ENCODE measurements at regions not wholly inside any gene's neighbourhood (a gene's known extent, or its start where the extent isn't known, plus 50 kb on each side); places are given as distances from the start of the nearest gene placed in this dataset.

- DNase-seq (ENCODE audit: low read depth, low spot score) = no peak
- POLR2A ChIA-PET = no interaction called here
- Histone ChIP-seq H3K27me3 (ENCODE audit: control insufficient read depth, insufficient read depth, low read length) (no peaks in the 10 kb centered on the region), H3K9me3 (ENCODE audit: control insufficient read depth, insufficient read depth, low read length) (no peaks in the 10 kb centered on the region), H3K27ac (ENCODE audit: low read depth, low read length) (no peak overlapping the region), H3K4me3 (ENCODE audit: low read depth, low read length) (no peak overlapping the region)
- no peak for TF ChIP-seq CTCF (IDR thresholded peaks at IDR 0.05; ENCODE audit: low read depth, low read length)
- CTCF ChIA-PET = no interaction called here
Observed at GRCh38 chrX:43266487-43266886, 389.6 kb upstream of the MAOA start.

- CTCF ChIA-PET = interaction anchor here (0.6 kb wide), 1 partner anchor 57 kb away, joined by 3 read pairs; no protein-coding TSS in a partner anchor
- Histone ChIP-seq H3K4me3 (ENCODE audit: low read depth, low read length) (no peak overlapping the region), H3K27ac (ENCODE audit: low read depth, low read length) (no peak overlapping the region), H3K27me3 (ENCODE audit: control insufficient read depth, insufficient read depth, low read length) (no peaks in the 10 kb centered on the region), H3K9me3 (ENCODE audit: control insufficient read depth, insufficient read depth, low read length) (no peaks in the 10 kb centered on the region)
- DNase-seq (ENCODE audit: low read depth, low spot score) = no peak
- no peak for TF ChIP-seq CTCF (IDR thresholded peaks at IDR 0.05; ENCODE audit: low read depth, low read length)
- POLR2A ChIA-PET = no interaction called here
Observed at GRCh38 chrX:43267652-43268051, 388.4 kb upstream of the MAOA start.

- TF ChIP-seq CTCF (IDR thresholded peaks at IDR 0.05; ENCODE audit: low read depth, low read length) = no peak
- Histone ChIP-seq H3K27me3 (ENCODE audit: control insufficient read depth, insufficient read depth, low read length) (no peaks in the 10 kb centered on the region), H3K4me3 (ENCODE audit: low read depth, low read length) (no peak overlapping the region), H3K9me3 (ENCODE audit: control insufficient read depth, insufficient read depth, low read length) (no peaks in the 10 kb centered on the region), H3K27ac (ENCODE audit: low read depth, low read length) (no peak overlapping the region)
- ChIA-PET CTCF (no interaction called here), POLR2A (no interaction called here)
- no peak for DNase-seq (ENCODE audit: low read depth, low spot score)
Observed at GRCh38 chrX:43269201-43269600, 386.9 kb upstream of the MAOA start.

GRCh38 chrX:43277879-43278278 lies 378.2 kb upstream of the MAOA start:
- H3K27me3 ChIP-seq (ENCODE audit: control insufficient read depth, insufficient read depth, low read length) = no peaks in the 10 kb centered on the region
- H3K9me3 ChIP-seq (ENCODE audit: control insufficient read depth, insufficient read depth, low read length) = peaks cover 17% of the 10 kb centered on the region; the same call in 1 of the 2 replicates
- TF ChIP-seq CTCF (IDR thresholded peaks at IDR 0.05; ENCODE audit: low read depth, low read length) = no peak
- no peak overlapping the region for H3K27ac ChIP-seq (ENCODE audit: low read depth, low read length)
- H3K4me3 ChIP-seq (ENCODE audit: low read depth, low read length) = no peak overlapping the region
- no peak for DNase-seq (ENCODE audit: low read depth, low spot score)
- POLR2A ChIA-PET = no interaction called here
- CTCF ChIA-PET = no interaction called here

- ChIA-PET CTCF (no interaction called here), POLR2A (no interaction called here)
- TF ChIP-seq CTCF (IDR thresholded peaks at IDR 0.05; ENCODE audit: low read depth, low read length) = no peak
Observed at GRCh38 chrX:43278440-43278839, 377.7 kb upstream of the MAOA start.

More at GRCh38 chrX:43278440-43278839, 377.7 kb upstream of the MAOA start:
- DNase-seq (ENCODE audit: low read depth, low spot score) = no peak
- Histone ChIP-seq H3K4me3 (ENCODE audit: low read depth, low read length) (no peak overlapping the region), H3K9me3 (ENCODE audit: control insufficient read depth, insufficient read depth, low read length) (peaks cover 17% of the 10 kb centered on the region; the same call in 1 of the 2 replicates), H3K27ac (ENCODE audit: low read depth, low read length) (no peak overlapping the region), H3K27me3 (ENCODE audit: control insufficient read depth, insufficient read depth, low read length) (no peaks in the 10 kb centered on the region)
